ENCODE measurements at regions not wholly inside any gene's neighbourhood (a gene's known extent, or its start where the extent isn't known, plus 50 kb on each side); places are given as distances from the start of the nearest gene placed in this dataset.

DNA sequence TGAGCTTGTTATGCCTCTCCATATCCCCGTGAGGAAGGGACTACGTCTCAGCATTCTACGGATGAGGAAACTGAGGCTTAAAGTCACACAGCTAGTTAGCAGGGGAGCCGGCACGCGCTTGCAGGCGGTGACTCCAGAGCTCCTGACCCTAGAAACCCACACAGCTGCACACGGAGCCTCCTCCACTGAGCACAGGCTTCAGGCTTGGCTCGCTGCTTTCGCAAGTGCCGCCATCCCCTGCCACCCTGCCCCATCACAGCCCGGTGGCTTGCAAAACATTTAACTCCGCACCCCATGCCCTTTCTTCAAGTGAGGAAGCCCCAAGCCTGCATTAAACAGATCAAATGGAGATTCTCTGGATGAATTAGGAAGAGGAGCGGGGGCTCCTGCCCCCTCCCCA is 138.3 kb downstream of the HSD17B3 start:
- Histone ChIP-seq H3K27me3 (ENCODE audit: insufficient read depth, low read depth, low read length) (peaks cover 7% of the 10 kb centered on the region), H3K36me3 (ENCODE audit: insufficient read depth, low read length) (no peaks in the 10 kb centered on the region), H2AFZ (ENCODE audit: low read depth, low read length) (no peak overlapping the region), H3K4me3 (ENCODE audit: low read length) (no peak overlapping the region), H3K9me2 (ENCODE audit: insufficient read depth, low read length) (no peaks in the 10 kb centered on the region), H3K9me3 (ENCODE audit: low read length) (no peaks in the 10 kb centered on the region), H3K4me2 (ENCODE audit: low read length) (no peak overlapping the region), H4K20me1 (ENCODE audit: insufficient read depth) (no peaks in the 10 kb centered on the region), H3K27ac (ENCODE audit: low read length) (no peak overlapping the region), H3K9ac (ENCODE audit: low read length) (no peak overlapping the region), H3F3A (ENCODE audit: insufficient read depth, low read length, poor library complexity, severe bottlenecking) (no peaks in the 10 kb centered on the region), H3K79me2 (replicated peaks; ENCODE audit: insufficient read depth, low read length) (no peaks in the 10 kb centered on the region)
- TF ChIP-seq POLR2AphosphoS5 (IDR thresholded peaks at IDR 0.05) (no peak), EZH2 (IDR thresholded peaks at IDR 0.05; ENCODE audit: borderline replicate concordance, insufficient read depth, low read length, poor library complexity, severe bottlenecking) (no peak), REST (IDR thresholded peaks at IDR 0.05; ENCODE audit: borderline replicate concordance) (no peak), EP300 (conservative IDR thresholded peaks at IDR 0.05; ENCODE audit: poor library complexity, severe bottlenecking) (no peak), TAF1 (IDR thresholded peaks at IDR 0.05; ENCODE audit: low read depth) (no peak), MXI1 (conservative IDR thresholded peaks at IDR 0.05; ENCODE audit: poor library complexity, severe bottlenecking) (no peak), RAD21 (conservative IDR thresholded peaks at IDR 0.05) (no peak), SMC3 (conservative IDR thresholded peaks at IDR 0.05; ENCODE audit: poor library complexity) (no peak)
- TF ChIP-seq, protein P1, sequence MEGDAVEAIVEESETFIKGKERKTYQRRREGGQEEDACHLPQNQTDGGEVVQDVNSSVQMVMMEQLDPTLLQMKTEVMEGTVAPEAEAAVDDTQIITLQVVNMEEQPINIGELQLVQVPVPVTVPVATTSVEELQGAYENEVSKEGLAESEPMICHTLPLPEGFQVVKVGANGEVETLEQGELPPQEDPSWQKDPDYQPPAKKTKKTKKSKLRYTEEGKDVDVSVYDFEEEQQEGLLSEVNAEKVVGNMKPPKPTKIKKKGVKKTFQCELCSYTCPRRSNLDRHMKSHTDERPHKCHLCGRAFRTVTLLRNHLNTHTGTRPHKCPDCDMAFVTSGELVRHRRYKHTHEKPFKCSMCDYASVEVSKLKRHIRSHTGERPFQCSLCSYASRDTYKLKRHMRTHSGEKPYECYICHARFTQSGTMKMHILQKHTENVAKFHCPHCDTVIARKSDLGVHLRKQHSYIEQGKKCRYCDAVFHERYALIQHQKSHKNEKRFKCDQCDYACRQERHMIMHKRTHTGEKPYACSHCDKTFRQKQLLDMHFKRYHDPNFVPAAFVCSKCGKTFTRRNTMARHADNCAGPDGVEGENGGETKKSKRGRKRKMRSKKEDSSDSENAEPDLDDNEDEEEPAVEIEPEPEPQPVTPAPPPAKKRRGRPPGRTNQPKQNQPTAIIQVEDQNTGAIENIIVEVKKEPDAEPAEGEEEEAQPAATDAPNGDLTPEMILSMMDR (IDR thresholded peaks at IDR 0.05; ENCODE audit: poor library complexity, severe bottlenecking): no peak

- Histone ChIP-seq H3K36me3 (ENCODE audit: insufficient read depth, low read length) (no peaks in the 10 kb centered on the region), H3K4me3 (ENCODE audit: low read length) (no peak overlapping the region), H3K4me2 (ENCODE audit: low read length) (no peak overlapping the region), H2AFZ (ENCODE audit: low read depth, low read length) (no peak overlapping the region), H3K27ac (ENCODE audit: low read length) (no peak overlapping the region), H3K9me2 (ENCODE audit: insufficient read depth, low read length) (no peaks in the 10 kb centered on the region), H4K20me1 (ENCODE audit: insufficient read depth) (no peaks in the 10 kb centered on the region), H3F3A (ENCODE audit: insufficient read depth, low read length, poor library complexity, severe bottlenecking) (no peaks in the 10 kb centered on the region), H3K27me3 (ENCODE audit: insufficient read depth, low read depth, low read length) (peaks cover 4% of the 10 kb centered on the region), H3K9me3 (ENCODE audit: low read length) (no peaks in the 10 kb centered on the region), H3K9ac (ENCODE audit: low read length) (no peak overlapping the region), H3K79me2 (replicated peaks; ENCODE audit: insufficient read depth, low read length) (no peaks in the 10 kb centered on the region)
- no peak for TF ChIP-seq TAF1 (IDR thresholded peaks at IDR 0.05; ENCODE audit: low read depth)
- TF ChIP-seq EZH2 (IDR thresholded peaks at IDR 0.05; ENCODE audit: borderline replicate concordance, insufficient read depth, low read length, poor library complexity, severe bottlenecking): no peak
- no peak for TF ChIP-seq SMC3 (conservative IDR thresholded peaks at IDR 0.05; ENCODE audit: poor library complexity)
- no peak for TF ChIP-seq REST (IDR thresholded peaks at IDR 0.05; ENCODE audit: borderline replicate concordance)
- no peak for TF ChIP-seq MXI1 (conservative IDR thresholded peaks at IDR 0.05; ENCODE audit: poor library complexity, severe bottlenecking)
- TF ChIP-seq RAD21 (conservative IDR thresholded peaks at IDR 0.05): no peak
- no peak for TF ChIP-seq POLR2AphosphoS5 (IDR thresholded peaks at IDR 0.05)
- TF ChIP-seq EP300 (conservative IDR thresholded peaks at IDR 0.05; ENCODE audit: poor library complexity, severe bottlenecking): no peak
Measured at GRCh38 chr9:96163161-96163560, 138.8 kb downstream of the HSD17B3 start.

All from neural cell (in vitro differentiated cells).